DND-41 (cell line): ENCODE measurements at regions not wholly inside any gene's neighbourhood (a gene's known extent, or its start where the extent isn't known, plus 50 kb on each side); places are given as distances from the start of the nearest gene placed in this dataset.

Source experiments
- EZH2 ChIP-seq: IDR thresholded peaks from 3 replicates; pipeline ENCODE4 v1.6.1; 2012; ENCODE audit warnings: borderline replicate concordance, low read depth, mild to moderate bottlenecking, moderate library complexity, low read length, inconsistent platforms; ENCODE audit not compliant: severe bottlenecking
- TF ChIP-seq, protein P1 (sequence below): IDR thresholded peaks from 2 replicates; pipeline ENCODE4 v1.5.1; 2012; ENCODE audit warnings: borderline replicate concordance, low read length, moderate library complexity, mild to moderate bottlenecking; ENCODE audit not compliant: poor library complexity, severe bottlenecking; ENCODE audit errors: extremely low read depth

DNA sequence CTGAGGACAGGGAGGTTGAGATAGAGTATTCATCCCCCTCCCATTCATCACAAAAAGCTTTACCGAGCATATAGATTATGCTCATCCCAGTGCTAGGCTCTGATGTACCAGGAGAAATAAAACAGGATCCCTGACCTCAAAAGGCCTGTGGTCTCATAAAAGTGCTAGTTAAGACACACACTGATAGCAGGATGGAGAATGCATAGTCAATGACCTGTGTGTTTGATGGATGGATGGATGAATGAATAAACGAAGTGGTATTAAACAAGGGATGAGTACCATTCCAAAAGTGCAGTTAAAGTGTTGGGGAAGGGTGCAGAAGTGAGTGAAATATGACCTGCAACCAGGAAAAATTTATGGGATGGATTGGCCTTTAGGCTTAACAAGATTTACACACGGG, 133.9 kb upstream of the NUDT7 start:
- TF ChIP-seq, protein P1, sequence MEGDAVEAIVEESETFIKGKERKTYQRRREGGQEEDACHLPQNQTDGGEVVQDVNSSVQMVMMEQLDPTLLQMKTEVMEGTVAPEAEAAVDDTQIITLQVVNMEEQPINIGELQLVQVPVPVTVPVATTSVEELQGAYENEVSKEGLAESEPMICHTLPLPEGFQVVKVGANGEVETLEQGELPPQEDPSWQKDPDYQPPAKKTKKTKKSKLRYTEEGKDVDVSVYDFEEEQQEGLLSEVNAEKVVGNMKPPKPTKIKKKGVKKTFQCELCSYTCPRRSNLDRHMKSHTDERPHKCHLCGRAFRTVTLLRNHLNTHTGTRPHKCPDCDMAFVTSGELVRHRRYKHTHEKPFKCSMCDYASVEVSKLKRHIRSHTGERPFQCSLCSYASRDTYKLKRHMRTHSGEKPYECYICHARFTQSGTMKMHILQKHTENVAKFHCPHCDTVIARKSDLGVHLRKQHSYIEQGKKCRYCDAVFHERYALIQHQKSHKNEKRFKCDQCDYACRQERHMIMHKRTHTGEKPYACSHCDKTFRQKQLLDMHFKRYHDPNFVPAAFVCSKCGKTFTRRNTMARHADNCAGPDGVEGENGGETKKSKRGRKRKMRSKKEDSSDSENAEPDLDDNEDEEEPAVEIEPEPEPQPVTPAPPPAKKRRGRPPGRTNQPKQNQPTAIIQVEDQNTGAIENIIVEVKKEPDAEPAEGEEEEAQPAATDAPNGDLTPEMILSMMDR, result no peak
- no peak for TF ChIP-seq EZH2
